ENCODE measurements at regions not wholly inside any gene's neighbourhood (a gene's known extent, or its start where the extent isn't known, plus 50 kb on each side); places are given as distances from the start of the nearest gene placed in this dataset.

DNA sequence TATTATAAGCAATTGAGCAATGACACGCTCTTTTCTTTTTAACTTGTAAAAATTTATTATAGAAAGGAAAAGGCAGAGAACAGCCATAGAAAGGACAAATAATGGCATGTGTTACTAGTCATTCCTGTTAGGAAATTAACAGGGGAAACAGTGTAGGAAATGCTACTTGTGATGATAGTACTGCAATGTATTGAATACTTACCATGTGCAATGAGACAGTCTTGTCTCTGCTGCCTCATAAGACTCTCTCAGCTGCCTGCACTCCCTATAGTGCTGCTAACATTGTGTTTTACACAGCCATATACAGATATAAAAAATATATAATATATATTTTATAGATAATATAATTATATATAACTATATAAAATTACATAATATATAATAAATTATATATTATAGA is 62.3 kb upstream of the SHOX start:
- Histone ChIP-seq H3K4me1 (ENCODE audit: control insufficient read depth, insufficient read depth, low read length) (no peaks in the 10 kb centered on the region), H3K27me3 (ENCODE audit: control insufficient read depth, insufficient read depth, low read length, poor library complexity, severe bottlenecking) (no peaks in the 10 kb centered on the region), H3K27ac (ENCODE audit: insufficient read depth, low read depth, low read length, poor library complexity, severe bottlenecking) (no peak overlapping the region), H3K36me3 (ENCODE audit: control insufficient read depth, insufficient read depth, low read length) (no peaks in the 10 kb centered on the region), H3K4me3 (ENCODE audit: insufficient read depth, low read depth, low read length) (no peak overlapping the region), H3K9me3 (ENCODE audit: control insufficient read depth, low read length) (no peaks in the 10 kb centered on the region)
- 92 to 95% methylated on average over 1 of the region's 1 CpG for WGBS, 2 experiments

DNA sequence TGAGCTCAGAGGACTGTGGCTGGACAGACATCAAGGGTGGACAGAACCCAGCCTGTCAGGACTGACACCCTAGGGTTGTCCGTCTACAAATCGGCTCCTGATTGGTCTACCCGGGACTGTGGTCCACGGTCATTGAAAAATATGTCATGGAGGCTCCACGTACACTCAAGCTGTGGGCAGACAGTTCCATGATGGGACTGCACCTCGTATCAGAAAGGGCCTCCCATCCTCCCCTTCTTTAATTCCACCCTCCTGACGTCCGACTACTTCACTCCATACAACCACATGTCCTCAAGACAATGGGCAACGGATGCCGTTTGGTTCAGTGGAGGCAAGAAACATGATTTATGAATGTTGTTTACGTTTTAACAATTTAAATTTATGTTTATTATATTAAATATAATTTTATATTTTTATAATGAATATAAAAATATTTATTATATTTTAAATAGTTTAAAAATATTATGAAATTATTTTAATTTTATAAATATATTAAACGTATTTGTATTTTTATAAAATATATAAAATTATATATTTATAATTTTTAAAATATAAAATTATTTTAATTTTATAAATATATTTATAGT is 58.0 kb upstream of the SHOX start:
- H3K27me3 ChIP-seq (ENCODE audit: control insufficient read depth, insufficient read depth, low read length, poor library complexity, severe bottlenecking), result no peaks in the 10 kb centered on the region
- WGBS, 2 experiments, result 90 to 93% methylated on average over 8 to 10 of the region's 12 CpGs
- no peaks in the 10 kb centered on the region for H3K36me3 ChIP-seq (ENCODE audit: control insufficient read depth, insufficient read depth, low read length)

DNA sequence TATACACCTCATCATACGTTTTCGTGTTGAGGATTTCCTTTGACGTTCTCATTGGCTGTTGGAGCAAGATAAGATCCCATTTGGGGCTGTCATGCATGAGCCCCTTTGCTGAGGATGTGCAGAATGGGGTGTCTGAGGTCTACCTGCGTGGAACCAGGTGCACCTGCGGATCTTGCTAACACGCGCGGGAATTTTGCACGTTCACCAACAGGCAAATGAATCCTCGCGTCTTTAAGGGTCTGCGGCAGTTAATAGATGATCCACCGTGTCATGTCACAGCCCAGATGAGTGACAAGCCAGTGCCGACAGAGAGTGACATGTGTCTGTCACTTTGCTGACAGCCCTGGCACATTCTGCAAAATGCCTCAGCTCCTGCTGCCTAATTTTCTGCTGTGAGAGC is 56.3 kb upstream of the SHOX start:
- Histone ChIP-seq H3K27ac (ENCODE audit: insufficient read depth, low read depth, low read length, poor library complexity, severe bottlenecking) (no peak overlapping the region), H3K9me3 (ENCODE audit: control insufficient read depth, low read length) (no peaks in the 10 kb centered on the region), H3K4me3 (ENCODE audit: insufficient read depth, low read depth, low read length) (no peak overlapping the region), H3K27me3 (ENCODE audit: control insufficient read depth, insufficient read depth, low read length, poor library complexity, severe bottlenecking) (no peaks in the 10 kb centered on the region), H3K4me1 (ENCODE audit: control insufficient read depth, insufficient read depth, low read length) (no peaks in the 10 kb centered on the region), H3K36me3 (ENCODE audit: control insufficient read depth, insufficient read depth, low read length) (no peaks in the 10 kb centered on the region)
- WGBS, 2 experiments, result 74 to 77% methylated on average over 14 of the region's 14 CpGs

More for the DNA sequence above, 58.0 kb upstream of the SHOX start:
- H3K9me3 ChIP-seq (ENCODE audit: control insufficient read depth, low read length), result no peaks in the 10 kb centered on the region
- no peaks in the 10 kb centered on the region for H3K4me1 ChIP-seq (ENCODE audit: control insufficient read depth, insufficient read depth, low read length)
- H3K27ac ChIP-seq (ENCODE audit: insufficient read depth, low read depth, low read length, poor library complexity, severe bottlenecking), result no peak overlapping the region
- H3K4me3 ChIP-seq (ENCODE audit: insufficient read depth, low read depth, low read length), result no peak overlapping the region

DNA sequence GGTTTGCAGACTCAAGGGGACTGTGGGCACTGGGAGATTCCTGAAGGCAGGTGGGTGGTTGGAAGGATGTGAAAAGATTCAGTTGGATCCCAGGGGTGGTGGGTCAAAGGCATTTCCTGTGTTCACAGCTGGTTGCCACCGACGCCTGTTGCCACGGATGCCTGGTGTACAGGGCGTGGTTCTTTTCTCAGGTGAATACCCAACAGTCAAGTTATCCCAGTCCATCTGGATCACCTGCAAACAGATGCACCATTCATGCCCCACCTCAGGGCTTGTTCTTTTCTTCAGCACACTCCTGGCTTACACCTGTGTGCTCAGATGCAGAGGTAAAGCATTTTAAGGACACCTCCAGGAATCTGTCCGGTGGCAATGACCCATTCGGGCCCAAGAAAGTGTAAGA is 55.8 kb upstream of the SHOX start:
- Histone ChIP-seq H3K27ac (ENCODE audit: insufficient read depth, low read depth, low read length, poor library complexity, severe bottlenecking) (no peak overlapping the region), H3K4me1 (ENCODE audit: control insufficient read depth, insufficient read depth, low read length) (no peaks in the 10 kb centered on the region), H3K36me3 (ENCODE audit: control insufficient read depth, insufficient read depth, low read length) (no peaks in the 10 kb centered on the region), H3K27me3 (ENCODE audit: control insufficient read depth, insufficient read depth, low read length, poor library complexity, severe bottlenecking) (no peaks in the 10 kb centered on the region), H3K9me3 (ENCODE audit: control insufficient read depth, low read length) (no peaks in the 10 kb centered on the region), H3K4me3 (ENCODE audit: insufficient read depth, low read depth, low read length) (no peak overlapping the region)
- 74 to 78% methylated on average over 6 of the region's 6 CpGs for WGBS, 2 experiments

DNA sequence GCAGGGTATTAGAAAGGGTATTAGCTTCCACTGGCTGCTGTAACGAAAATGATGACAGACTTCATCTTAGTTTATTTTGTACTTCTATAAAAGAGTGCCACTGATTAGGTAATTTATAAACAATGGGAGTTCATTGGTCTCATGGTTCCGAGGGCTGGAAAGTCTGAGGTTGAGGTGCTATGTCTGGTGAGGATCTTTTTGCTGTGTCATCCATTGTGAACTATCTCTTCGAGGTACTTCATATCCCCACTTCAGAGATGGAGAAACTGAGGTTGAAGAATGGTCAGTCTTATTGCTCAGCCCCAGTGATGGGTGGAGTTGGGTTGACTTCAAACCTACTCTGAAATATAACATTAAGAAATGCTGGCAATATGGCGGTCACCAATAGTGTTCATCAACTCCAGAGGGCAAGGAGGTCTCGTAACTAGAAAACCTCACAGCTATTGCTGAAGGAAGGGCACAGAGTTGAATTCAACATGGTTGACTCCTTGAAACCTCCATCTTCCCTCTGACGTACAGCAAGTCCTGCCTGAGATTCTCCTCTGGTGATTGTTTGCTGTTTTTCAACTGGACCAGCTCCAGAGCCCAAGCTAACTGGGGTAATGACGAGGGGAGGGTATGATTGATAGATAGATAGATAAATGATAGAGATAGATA is 53.6 kb upstream of the SHOX start:
- Histone ChIP-seq H3K4me3 (ENCODE audit: insufficient read depth, low read depth, low read length) (no peak overlapping the region), H3K27me3 (ENCODE audit: control insufficient read depth, insufficient read depth, low read length, poor library complexity, severe bottlenecking) (no peaks in the 10 kb centered on the region), H3K27ac (ENCODE audit: insufficient read depth, low read depth, low read length, poor library complexity, severe bottlenecking) (no peak overlapping the region), H3K36me3 (ENCODE audit: control insufficient read depth, insufficient read depth, low read length) (no peaks in the 10 kb centered on the region), H3K9me3 (ENCODE audit: control insufficient read depth, low read length) (no peaks in the 10 kb centered on the region), H3K4me1 (ENCODE audit: control insufficient read depth, insufficient read depth, low read length) (no peaks in the 10 kb centered on the region)
- 85 to 86% methylated on average over 7 of the region's 7 CpGs for whole genome bisulfite sequencing, 2 experiments

DNA sequence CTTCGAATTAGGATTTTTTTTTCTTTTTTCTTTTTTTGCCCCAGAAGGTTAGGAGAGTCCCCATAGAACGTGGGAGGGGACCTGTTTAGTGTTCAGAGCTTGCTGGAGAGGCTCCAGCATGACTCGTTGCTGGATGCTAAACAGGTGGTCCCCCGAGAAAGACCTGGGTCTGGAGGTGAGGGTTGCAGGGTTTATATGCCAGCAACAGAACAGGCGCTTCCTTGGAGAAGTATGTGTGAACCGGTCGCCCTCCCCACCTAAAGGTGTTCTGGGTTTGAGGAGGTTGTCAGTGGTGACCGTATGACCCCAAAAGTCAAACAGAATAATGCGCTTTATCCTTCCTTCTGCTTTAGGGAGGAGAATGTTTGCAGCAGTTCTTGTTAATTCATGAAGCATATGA is 52.1 kb upstream of the SHOX start:
- Histone ChIP-seq H3K36me3 (ENCODE audit: control insufficient read depth, insufficient read depth, low read length) (no peaks in the 10 kb centered on the region), H3K27ac (ENCODE audit: insufficient read depth, low read depth, low read length, poor library complexity, severe bottlenecking) (no peak overlapping the region), H3K27me3 (ENCODE audit: control insufficient read depth, insufficient read depth, low read length, poor library complexity, severe bottlenecking) (no peaks in the 10 kb centered on the region), H3K9me3 (ENCODE audit: control insufficient read depth, low read length) (no peaks in the 10 kb centered on the region), H3K4me1 (ENCODE audit: control insufficient read depth, insufficient read depth, low read length) (no peaks in the 10 kb centered on the region), H3K4me3 (ENCODE audit: insufficient read depth, low read depth, low read length) (no peak overlapping the region)
- 57 to 60% methylated on average over 9 of the region's 9 CpGs for WGBS, 2 experiments

DNA sequence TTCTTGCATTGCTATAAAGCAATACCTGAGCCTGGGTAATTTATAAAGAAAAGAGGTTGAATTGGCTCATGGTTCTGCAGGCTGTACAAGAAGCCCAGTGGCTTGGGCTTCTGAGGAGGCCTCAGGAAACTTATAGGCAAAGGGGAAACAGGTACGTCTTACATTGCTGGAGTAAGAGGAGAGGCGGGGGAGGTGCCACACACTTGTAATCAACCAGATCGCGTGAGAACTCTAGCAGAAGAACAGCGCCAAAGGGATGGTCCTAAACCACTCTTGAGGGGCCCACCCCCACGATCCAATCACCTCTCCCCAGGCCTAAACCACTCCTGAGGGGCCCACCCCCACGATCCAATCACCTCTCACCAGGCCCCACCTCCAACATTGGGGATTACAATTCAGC is 50.6 kb upstream of the SHOX start:
- H3K36me3 ChIP-seq (ENCODE audit: control insufficient read depth, insufficient read depth, low read length), result no peaks in the 10 kb centered on the region
- H3K4me1 ChIP-seq (ENCODE audit: control insufficient read depth, insufficient read depth, low read length), result no peaks in the 10 kb centered on the region
- no peaks in the 10 kb centered on the region for H3K9me3 ChIP-seq (ENCODE audit: control insufficient read depth, low read length)
- no peak overlapping the region for H3K4me3 ChIP-seq (ENCODE audit: insufficient read depth, low read depth, low read length)
- H3K27ac ChIP-seq (ENCODE audit: insufficient read depth, low read depth, low read length, poor library complexity, severe bottlenecking), result no peak overlapping the region
- H3K27me3 ChIP-seq (ENCODE audit: control insufficient read depth, insufficient read depth, low read length, poor library complexity, severe bottlenecking), result peaks cover 15% of the 10 kb centered on the region
- 28 to 33% methylated on average over 6 of the region's 7 CpGs for WGBS, 2 experiments

Data from ectodermal cell (in vitro differentiated cells).